H9 (cell line): ENCODE measurements at regions not wholly inside any gene's neighbourhood (a gene's known extent, or its start where the extent isn't known, plus 50 kb on each side); places are given as distances from the start of the nearest gene placed in this dataset.

Experiments
- DNase-seq: peaks from one replicate; pipeline ENCODE4 v3.0.0-alpha.2; 2017
- H2AFZ ChIP-seq: one replicate; pipeline ENCODE4 v1.6.1; 2013; ENCODE audit warnings: mild to moderate bottlenecking, low read length, control low read depth, moderate library complexity
- H2AK5ac ChIP-seq: 2 replicates; pipeline ENCODE4 v1.6.1; 2013; ENCODE audit warnings: low read length, control low read depth, mixed read lengths; ENCODE audit not compliant: insufficient read length
- H2BK120ac ChIP-seq: one replicate; pipeline ENCODE4 v1.6.1; 2013; ENCODE audit warnings: low read depth, mild to moderate bottlenecking, low read length, control low read depth, inconsistent platforms; ENCODE audit not compliant: poor library complexity, severe bottlenecking
- H2BK12ac ChIP-seq: 2 replicates; pipeline ENCODE4 v1.6.1; 2013; ENCODE audit warnings: low read length, control low read depth, mixed read lengths, low read depth; ENCODE audit not compliant: insufficient read length
- H2BK15ac ChIP-seq: 2 replicates; pipeline ENCODE4 v1.6.1; 2013; ENCODE audit warnings: low read depth, low read length, control low read depth
- H2BK20ac ChIP-seq: one replicate; pipeline ENCODE4 v1.6.1; 2013; ENCODE audit warnings: low read depth, mild to moderate bottlenecking, low read length, control low read depth, inconsistent platforms; ENCODE audit not compliant: poor library complexity, severe bottlenecking
- H2BK5ac ChIP-seq: 2 replicates; pipeline ENCODE4 v1.6.1; 2013; ENCODE audit warnings: low read length, control low read depth, mixed read lengths; ENCODE audit not compliant: insufficient read length
- H3K14ac ChIP-seq: 2 replicates; pipeline ENCODE4 v1.6.1; 2013; ENCODE audit warnings: low read length, control low read depth; ENCODE audit not compliant: insufficient read depth
- H3K18ac ChIP-seq: 2 replicates; pipeline ENCODE4 v1.6.1; 2013; ENCODE audit warnings: low read depth, mild to moderate bottlenecking, mixed read lengths, low read length, control low read depth; ENCODE audit not compliant: insufficient read length
- H3K23ac ChIP-seq: 2 replicates; pipeline ENCODE4 v1.6.1; 2013; ENCODE audit warnings: low read length, control low read depth, mixed read lengths, low read depth; ENCODE audit not compliant: insufficient read length
- H3K23me2 ChIP-seq: 2 replicates; pipeline ENCODE4 v1.6.1; 2013; ENCODE audit warnings: low read depth, mild to moderate bottlenecking, mixed read lengths, low read length, control low read depth; ENCODE audit not compliant: insufficient read length, poor library complexity, severe bottlenecking
- H3K27ac ChIP-seq: 2 replicates; pipeline ENCODE4 v1.5.1; 2013; ENCODE audit warnings: low read length, control low read depth, mixed read lengths, low read depth; ENCODE audit not compliant: insufficient read length
- H3K27me3 ChIP-seq: 2 replicates; pipeline ENCODE4 v1.6.1; 2013; ENCODE audit warnings: low read length, control low read depth, inconsistent platforms; ENCODE audit not compliant: insufficient read depth
- H3K4ac ChIP-seq: 2 replicates; pipeline ENCODE4 v1.6.1; 2013; ENCODE audit warnings: low read depth, mild to moderate bottlenecking, control low read depth, inconsistent platforms, low read length, moderate library complexity
- H3K4me1 ChIP-seq: 2 replicates; pipeline ENCODE4 v1.6.1; 2013; ENCODE audit warnings: low read length, control low read depth, inconsistent platforms; ENCODE audit not compliant: insufficient read depth
- H3K4me2 ChIP-seq: 2 replicates; pipeline ENCODE4 v1.6.1; 2013; ENCODE audit warnings: low read length, control low read depth, mixed read lengths; ENCODE audit not compliant: insufficient read length, insufficient read depth
- H3K56ac ChIP-seq: 2 replicates; pipeline ENCODE4 v1.6.1; 2013; ENCODE audit warnings: low read depth, mild to moderate bottlenecking, mixed read lengths, low read length, control low read depth; ENCODE audit not compliant: insufficient read length
- H3K79me1 ChIP-seq: 2 replicates; pipeline ENCODE4 v1.6.1; 2013; ENCODE audit warnings: low read depth, mild to moderate bottlenecking, moderate library complexity, low read length, control low read depth, inconsistent platforms; ENCODE audit not compliant: insufficient read depth, poor library complexity, severe bottlenecking
- H3K79me2 ChIP-seq: 2 replicates; pipeline ENCODE4 v1.6.1; 2013; ENCODE audit warnings: low read length, control low read depth, inconsistent platforms; ENCODE audit not compliant: insufficient read depth
- H3K9ac ChIP-seq: 2 replicates; pipeline ENCODE4 v1.6.1; 2013; ENCODE audit warnings: low read length, control low read depth, mixed read lengths; ENCODE audit not compliant: insufficient read length; ENCODE audit errors: extremely low read depth
- H3K9me3 ChIP-seq: one replicate; pipeline ENCODE4 v1.6.1; 2013; ENCODE audit warnings: low read depth, low read length, inconsistent platforms; ENCODE audit not compliant: control insufficient read depth
- H3T11ph ChIP-seq: one replicate; pipeline ENCODE4 v1.6.1; 2013; ENCODE audit warnings: mild to moderate bottlenecking, low read length, control low read depth, inconsistent platforms
- H4K20me1 ChIP-seq: one replicate; pipeline ENCODE4 v1.6.1; 2013; ENCODE audit not compliant: control insufficient read depth, insufficient read length, insufficient read depth
- H4K5ac ChIP-seq: 2 replicates; pipeline ENCODE4 v1.6.1; 2013; ENCODE audit warnings: low read depth, mild to moderate bottlenecking, mixed read lengths, low read length, control low read depth; ENCODE audit not compliant: insufficient read length
- H4K8ac ChIP-seq: replicated peaks from 2 replicates; pipeline ENCODE4 v1.6.1; 2013; ENCODE audit warnings: low read length, control low read depth, mixed read lengths, low read depth; ENCODE audit not compliant: insufficient read length
- H4K91ac ChIP-seq: 2 replicates; pipeline ENCODE4 v1.6.1; 2013; ENCODE audit warnings: low read depth, mild to moderate bottlenecking, moderate library complexity, mixed read lengths, low read length, control low read depth; ENCODE audit not compliant: insufficient read length
- H3K27ac Mint-ChIP-seq, 3 experiments: 2 replicates in 2 of 3; 3 replicates in 1 of 3; pipeline ENCODE4 v1.8.0; 2020 to 2021; ENCODE audit warnings: mixed read lengths in 3 of 3, mild to moderate bottlenecking in 1 of 3, moderate library complexity in 1 of 3
- H3K27me3 Mint-ChIP-seq: 2 replicates; pipeline ENCODE4 v1.8.0; 2021; ENCODE audit warnings: low read depth, mild to moderate bottlenecking, moderate library complexity, mixed read lengths
- H3K36me3 Mint-ChIP-seq, 3 experiments: 2 replicates in 2 of 3; 3 replicates in 1 of 3; pipeline ENCODE4 v1.8.0; 2020 to 2021; ENCODE audit warnings: low read depth in 3 of 3, mixed read lengths in 3 of 3; ENCODE audit not compliant: insufficient read depth in 1 of 3
- H3K4me1 Mint-ChIP-seq, 2 experiments: 2 replicates each; pipeline ENCODE4 v1.8.0; 2020; ENCODE audit warnings: mixed read lengths in 2 of 2
- H3K4me3 Mint-ChIP-seq, 2 experiments: 2 replicates in 1 of 2; 3 replicates in 1 of 2; pipeline ENCODE4 v1.8.0; 2020 to 2021; ENCODE audit warnings: mild to moderate bottlenecking in 2 of 2, mixed read lengths in 2 of 2, moderate library complexity in 1 of 2
- H3K9me3 Mint-ChIP-seq, 2 experiments: 2 replicates in 1 of 2; 3 replicates in 1 of 2; pipeline ENCODE4 v1.8.0; 2020; ENCODE audit warnings: mild to moderate bottlenecking in 2 of 2, mixed read lengths in 2 of 2, moderate library complexity in 1 of 2
- CTCF ChIP-seq: fragments of 200-600 bp; sonication (generic); conservative IDR thresholded peaks from 3 replicates; pipeline ENCODE4 v1.8.0; 2021; ENCODE audit warnings: antibody characterized with exemption, mild to moderate bottlenecking
- WGBS: extraction: QIAGEN DNeasy Blood & Tissue Kit; methylation state at CpG from one replicate; pipeline ENCODE4 v1.1.7; 2013; ENCODE audit warnings: missing lambda C conversion rate, low lambda C conversion rate, mixed read lengths; ENCODE audit not compliant: insufficient read length; ENCODE audit errors: extremely low coverage; 5-methylcytosine and 5-hydroxymethylcytosine counted together

DNA sequence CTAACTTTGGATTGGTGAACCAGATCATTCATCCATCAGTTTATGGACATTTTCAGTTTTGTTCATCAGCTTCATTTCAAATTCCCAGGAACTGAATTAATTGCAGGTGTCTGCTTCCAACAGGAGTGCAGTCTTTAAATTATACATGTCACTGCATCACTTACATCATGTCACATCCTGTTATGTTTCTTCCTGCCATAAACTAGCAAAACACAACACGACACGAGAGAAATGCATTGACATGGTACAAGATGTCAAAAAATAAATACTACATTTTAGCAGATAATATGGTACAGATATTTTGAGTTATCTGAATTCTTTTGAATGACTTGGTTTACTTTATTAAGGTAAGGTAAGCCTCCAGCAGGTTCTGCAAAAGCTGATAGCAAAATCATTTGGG lies 415.5 kb downstream of the NR2F1-AS1 start:
- H3K36me3 Mint-ChIP-seq = no peaks in the 10 kb centered on the region; a peak in 1 of 7 replicates
- no peak overlapping the region for H3K4ac ChIP-seq
- H3K14ac ChIP-seq = no peak overlapping the region
- no peak overlapping the region for H3K18ac ChIP-seq
- H3K79me2 ChIP-seq = no peaks in the 10 kb centered on the region
- peaks cover 6% of the 10 kb centered on the region in 2 experiments; a peak in 3 of 4 replicates for H3K4me1 Mint-ChIP-seq
- H3K4me3 Mint-ChIP-seq = no peak overlapping the region
- no peak overlapping the region for H3K23ac ChIP-seq
- no peak overlapping the region for H2BK120ac ChIP-seq
- H2AK5ac ChIP-seq = no peak overlapping the region
- H2BK20ac ChIP-seq = no peak overlapping the region
- no peak overlapping the region for H4K91ac ChIP-seq
- H3K56ac ChIP-seq = no peak overlapping the region
- H3K23me2 ChIP-seq = no peaks in the 10 kb centered on the region
- no peaks in the 10 kb centered on the region for H3K4me1 ChIP-seq
- H3K79me1 ChIP-seq = no peaks in the 10 kb centered on the region
- no peak overlapping the region for H4K8ac ChIP-seq
- H2AFZ ChIP-seq = no peak overlapping the region
- no peak overlapping the region for H2BK5ac ChIP-seq
- no peak for DNase-seq
- peaks cover 0 to 7% of the 10 kb centered on the region in 2 experiments; a peak in 2 of 5 replicates for H3K9me3 Mint-ChIP-seq
- H3K27me3 ChIP-seq = no peaks in the 10 kb centered on the region
- WGBS = no CpG with 5 or more reads among the region's 2 CpGs
- H3K9me3 ChIP-seq = no peaks in the 10 kb centered on the region
- no peak for TF ChIP-seq CTCF
- no peaks in the 10 kb centered on the region for H4K20me1 ChIP-seq
- no peak overlapping the region for H4K5ac ChIP-seq
- no peaks in the 10 kb centered on the region; the same call in 1 of the 2 replicates for H3K27me3 Mint-ChIP-seq
- H2BK12ac ChIP-seq = no peak overlapping the region
- no peak overlapping the region for H3K27ac ChIP-seq
- no peak overlapping the region for H3K27ac Mint-ChIP-seq
- H3K9ac ChIP-seq = no peak overlapping the region
- H3T11ph ChIP-seq = no peak overlapping the region
- H3K4me2 ChIP-seq = no peak overlapping the region
- no peak overlapping the region for H2BK15ac ChIP-seq
